ENCODE measurements at regions not wholly inside any gene's neighbourhood (a gene's known extent, or its start where the extent isn't known, plus 50 kb on each side); places are given as distances from the start of the nearest gene placed in this dataset.

DNA sequence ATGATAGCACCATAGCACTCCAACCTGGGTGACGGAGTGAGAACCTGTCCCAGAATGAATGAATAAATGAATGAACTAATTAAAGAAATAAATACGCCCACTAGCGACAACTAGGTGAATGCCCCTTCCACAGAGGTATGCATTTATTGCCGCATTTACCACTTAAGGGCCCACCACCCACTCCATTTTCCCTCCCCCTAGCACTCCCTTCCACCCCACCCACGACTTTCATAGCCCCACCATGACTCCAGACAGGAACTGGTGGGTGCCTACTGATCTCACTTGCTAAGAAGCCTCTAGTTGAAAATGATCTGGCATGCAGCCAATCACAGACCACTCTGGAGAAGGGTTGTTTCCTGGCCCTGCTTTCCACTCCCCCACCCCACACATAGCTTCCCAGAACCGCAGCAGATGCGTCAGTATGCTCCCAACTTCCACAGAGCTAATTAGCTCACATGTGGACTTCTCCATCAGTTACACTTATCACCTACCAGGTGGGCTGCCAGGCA, 167.6 kb downstream of the WT1 start:
- no peak for DNase-seq (ENCODE audit: low spot score)

DNA sequence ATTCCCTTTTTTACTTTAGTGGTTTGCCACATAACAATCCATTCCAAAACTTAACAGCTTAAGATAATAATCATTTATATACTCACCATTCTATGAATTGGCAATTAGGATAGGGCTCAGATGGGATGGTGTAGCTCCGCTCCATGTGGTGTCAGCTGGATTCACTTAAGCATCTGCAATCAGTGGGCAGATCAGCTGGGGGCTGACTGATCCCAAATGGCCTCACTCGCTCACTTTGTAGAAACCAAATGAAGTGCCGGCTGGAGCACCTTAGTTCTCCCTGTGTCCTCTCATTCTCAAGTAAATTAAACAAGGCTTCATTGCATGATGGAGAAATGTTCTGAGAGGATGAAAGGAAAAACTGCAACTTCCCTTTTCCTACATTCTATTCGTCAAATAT, 161.4 kb downstream of the WT1 start:
- no peak for DNase-seq (ENCODE audit: low spot score)

DNA sequence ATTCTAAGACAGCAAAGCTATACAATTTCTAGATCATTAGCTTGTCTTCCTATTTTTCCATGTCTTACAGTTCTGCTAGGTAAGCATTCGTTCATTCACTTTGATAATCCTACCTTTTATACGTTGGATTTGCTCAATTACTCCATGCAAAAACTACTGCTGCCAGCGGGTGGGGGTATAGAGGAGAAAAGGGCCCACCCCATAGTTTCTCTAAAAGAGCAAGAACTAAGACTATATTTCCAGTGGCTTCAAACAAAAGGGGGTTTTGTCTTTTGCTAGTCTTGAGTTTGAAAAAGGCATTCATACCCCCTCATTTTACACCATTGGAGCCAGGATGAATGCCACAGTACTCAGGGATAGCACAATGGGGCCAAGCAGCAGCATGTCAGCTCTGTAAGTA, 155.7 kb downstream of the WT1 start:
- DNase-seq (ENCODE audit: low spot score): no peak

DNA sequence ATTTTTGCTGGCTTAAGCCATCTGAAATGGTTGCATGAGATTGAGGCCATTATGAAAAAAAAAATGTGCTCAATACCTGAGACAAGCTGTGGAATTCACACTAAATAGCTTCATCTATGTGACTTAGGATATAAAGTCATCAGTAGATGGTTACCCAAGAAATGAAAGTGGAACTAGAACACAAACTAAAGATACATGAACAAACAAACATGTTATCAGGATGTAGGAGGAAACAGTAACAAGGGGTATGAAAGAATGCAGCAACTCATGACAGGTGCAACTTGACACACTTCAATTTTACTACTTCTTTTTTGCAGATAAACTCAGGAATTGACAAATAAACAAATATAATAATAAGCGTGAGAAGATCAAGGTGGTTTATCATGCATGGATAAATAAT, 155.0 kb downstream of the WT1 start:
- DNase-seq (ENCODE audit: low spot score): no peak

DNA sequence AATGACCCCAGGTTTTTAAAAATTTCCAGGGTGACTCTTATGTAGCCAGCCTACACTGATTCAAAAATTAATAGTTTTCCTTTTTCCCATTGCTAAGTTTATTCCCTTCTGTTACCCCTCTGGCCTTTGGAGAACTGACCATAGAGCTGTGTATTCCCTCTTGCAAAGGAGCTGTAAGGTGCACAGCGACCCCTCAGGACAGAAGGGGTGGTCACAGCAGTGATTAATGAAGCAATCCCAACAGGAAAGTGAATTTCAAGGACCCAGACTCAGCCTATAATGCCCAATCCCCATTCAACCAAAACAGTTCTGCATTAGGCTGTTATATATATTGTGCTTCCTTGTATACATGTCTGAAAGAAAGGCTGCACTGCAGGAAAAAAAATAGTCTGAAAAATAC, 147.1 kb downstream of the WT1 start:
- no peak for DNase-seq (ENCODE audit: low spot score)

DNA sequence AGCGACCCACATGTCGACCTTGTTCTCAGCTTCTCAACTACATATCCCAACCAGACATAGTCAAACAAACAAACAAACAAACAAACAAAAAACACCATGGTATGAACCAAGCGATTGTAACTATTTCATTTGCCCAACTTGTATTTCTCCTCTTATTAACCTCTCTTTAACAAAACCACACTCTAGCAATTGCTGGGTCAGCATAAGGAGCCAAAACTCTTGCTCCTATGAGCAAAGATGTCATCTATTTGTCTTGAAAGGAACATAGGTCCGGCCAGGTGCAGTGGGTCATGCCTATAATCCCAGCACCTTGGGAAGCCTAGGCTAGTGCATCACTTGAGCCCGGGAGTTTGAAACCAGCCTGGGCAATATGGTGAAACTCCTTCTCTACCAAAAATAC, 145.6 kb downstream of the WT1 start:
- DNase-seq (ENCODE audit: low spot score): no peak

DNA sequence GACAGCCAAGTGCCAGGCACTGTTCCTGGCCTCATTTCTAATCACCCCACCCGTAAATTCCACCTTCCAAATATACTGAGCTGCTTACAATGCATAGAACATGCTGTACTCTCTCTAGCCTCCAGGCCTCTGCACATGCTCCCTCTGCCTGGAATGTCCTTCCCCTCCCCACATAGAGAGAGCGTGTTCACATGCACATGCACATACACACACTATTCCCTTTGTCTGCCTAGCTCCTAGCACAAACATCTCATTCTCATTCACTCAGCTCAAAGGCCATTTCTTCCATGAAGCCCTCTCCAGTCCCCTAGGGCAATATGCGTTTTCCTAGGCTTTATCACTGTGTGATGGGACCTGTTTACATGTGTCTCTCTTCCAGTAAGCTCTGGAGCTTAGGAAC, 144.6 kb downstream of the WT1 start:
- DNase-seq (ENCODE audit: low spot score): no peak

DNA sequence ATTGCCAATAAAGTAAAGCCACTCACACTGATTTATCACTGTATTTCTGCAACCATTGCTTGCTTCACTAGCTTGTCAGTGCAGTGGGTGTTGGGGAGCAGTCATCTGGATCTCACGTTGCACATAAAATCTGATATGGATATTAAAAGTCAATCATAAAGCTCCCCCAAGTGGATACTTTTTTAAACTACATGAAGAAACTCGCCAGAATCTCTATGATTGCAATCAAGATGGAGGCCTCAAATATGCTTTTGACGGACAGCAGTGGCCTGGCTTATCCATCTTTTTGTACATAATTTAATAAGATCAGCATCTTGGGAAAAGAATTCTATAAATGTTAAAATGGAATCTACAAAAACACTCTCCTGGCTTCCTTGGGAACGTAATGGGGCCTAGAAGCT, 137.7 kb downstream of the WT1 start:
- DNase-seq (ENCODE audit: low spot score): no peak

DNA sequence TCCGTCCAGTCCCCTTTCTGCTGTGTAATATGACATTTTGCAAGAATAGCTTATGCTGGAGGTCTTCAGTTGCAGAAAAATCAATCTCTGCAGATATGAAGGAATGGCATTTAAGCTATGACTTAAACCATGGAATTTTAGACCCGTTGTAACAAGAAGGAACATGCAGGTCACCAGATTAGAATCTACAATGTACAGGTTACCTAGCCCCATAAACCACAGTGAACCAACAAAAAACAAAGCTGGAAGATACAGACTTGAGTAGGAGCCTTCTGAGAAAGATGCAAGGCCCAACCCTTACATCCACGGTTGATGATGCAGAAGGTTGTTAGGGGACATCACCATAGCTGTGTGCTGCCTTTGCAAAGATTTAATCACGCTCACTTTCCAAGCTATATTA, 132.5 kb downstream of the WT1 start:
- no peak for DNase-seq (ENCODE audit: low spot score)

DNA sequence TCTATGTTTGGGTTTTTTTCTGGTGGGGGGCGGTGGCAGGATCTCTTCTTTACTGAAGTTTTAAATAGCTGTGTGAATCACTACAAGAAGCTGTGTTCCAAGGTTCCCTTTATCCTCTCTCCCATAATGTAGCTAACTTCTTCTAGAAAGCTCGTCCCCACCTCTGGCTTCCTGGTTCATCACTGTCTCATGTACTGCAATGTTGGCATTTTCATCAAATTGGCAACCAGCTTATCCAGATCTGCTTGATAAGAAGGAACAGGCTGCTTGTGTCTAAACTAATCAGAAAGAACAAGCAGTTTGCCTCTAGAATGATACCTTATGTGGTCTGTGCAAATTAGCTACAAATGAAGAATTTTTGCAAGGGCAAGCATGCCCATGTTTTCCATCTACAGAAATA, 130.8 kb downstream of the WT1 start:
- no peak for DNase-seq (ENCODE audit: low spot score)

DNA sequence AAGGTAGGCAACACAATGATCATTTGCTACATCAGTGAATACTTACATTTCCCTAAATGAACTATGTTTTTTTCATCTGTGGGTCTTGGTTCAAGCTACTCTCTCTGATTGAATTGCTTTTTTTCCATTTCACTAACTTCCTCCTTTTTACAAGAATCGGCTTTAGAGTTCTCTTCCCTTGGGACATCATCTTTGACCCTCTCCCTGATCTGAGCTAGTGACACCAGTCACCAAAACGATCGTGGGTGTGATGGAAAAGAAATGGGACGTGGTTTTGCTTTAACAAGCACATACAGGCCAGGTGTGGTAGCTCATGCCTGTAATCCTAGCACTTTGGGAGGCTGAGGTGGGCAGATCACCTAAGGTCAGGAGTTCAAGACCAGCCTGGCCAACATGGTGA, 129.9 kb downstream of the WT1 start:
- DNase-seq (ENCODE audit: low spot score): no peak

DNA sequence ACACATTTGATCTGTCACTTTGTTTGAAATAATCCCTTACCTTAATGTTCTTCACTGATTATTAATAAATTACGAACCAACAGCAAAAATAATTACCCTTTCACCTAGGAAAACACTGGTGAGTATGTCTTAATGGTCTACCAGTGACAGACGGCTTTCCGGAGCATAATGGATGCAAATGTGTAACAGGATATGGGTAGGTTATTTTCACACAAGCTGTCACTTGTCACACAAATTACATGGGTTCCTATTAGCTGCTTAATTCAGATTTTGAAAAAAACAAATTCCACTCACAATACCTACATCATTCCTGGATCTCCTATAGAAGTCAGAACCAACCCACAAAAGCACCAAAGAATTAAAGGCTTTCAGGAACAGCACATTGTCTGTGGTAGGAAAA, 127.9 kb downstream of the WT1 start:
- no peak for DNase-seq (ENCODE audit: low spot score)

DNA sequence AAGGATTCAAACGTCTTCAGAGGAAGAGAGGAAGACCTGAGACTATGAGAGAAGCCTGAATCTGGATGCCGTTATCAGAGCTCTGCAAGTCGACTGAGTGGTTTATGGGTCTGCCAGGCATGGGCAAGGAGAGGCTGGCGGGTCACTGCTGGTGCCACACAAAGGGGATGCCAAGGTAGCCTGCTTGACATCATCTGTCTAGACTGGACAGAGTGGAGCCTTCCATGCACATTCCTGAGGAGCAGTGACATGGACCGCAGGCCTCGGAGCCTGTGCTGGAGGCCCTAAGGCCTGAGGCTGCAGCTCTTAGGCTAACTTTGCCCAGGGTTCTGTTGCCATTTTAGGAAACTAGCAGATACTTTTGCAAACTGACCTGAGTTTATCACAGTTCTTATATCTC, 127.4 kb downstream of the WT1 start:
- DNase-seq (ENCODE audit: low spot score): no peak

DNA sequence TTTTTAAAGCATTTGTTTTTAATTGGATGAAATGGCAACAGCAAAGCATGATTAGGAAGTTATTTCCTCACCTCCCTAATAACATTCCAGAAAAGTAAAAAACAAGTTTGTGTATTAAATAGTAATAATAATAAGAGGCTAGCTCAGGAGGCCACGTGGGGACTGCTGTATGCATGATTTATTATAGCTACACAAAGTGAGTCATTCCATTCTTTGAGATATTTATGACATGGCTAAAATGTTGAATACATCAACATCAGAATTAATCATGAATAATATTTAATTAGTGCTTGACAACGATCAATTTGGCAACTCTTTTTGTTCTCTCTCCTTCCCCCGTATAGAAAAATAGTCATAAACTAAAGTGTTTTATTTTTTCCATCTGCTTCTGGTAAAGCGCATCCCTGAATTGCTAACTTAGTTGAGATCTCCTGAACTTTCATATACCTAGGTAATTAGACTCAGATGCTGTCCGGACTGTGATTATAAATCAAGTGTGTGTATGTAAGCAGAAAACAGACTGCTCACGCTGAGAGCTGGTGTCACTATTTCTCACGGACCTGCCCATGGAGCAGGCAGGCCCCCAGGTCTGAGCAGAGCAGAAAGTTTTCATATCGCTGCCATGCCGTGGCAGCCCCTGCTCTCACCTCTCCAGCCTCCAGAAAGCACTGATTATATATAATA, 125.7 kb downstream of the WT1 start:
- no peak for DNase-seq (ENCODE audit: low spot score)

DNA sequence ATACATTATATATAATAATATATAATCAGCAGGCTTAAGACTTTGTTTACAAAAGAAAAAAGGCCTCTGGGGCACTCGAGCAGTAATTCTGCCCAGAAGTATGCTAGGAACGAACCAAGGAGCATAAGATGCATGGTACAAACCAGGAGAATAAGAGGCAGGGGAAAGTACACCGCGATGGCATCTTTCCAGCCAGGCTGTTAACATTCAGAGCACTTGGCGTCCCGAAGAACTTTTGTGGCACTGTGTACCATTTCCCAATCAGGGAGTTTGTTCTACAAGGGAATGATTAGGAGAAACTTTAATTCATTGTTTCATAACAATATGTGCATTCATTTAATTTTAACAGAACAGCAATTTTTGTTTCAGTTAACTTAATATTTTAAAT, 125.1 kb downstream of the WT1 start:
- no peak for DNase-seq (ENCODE audit: low spot score)

DNA sequence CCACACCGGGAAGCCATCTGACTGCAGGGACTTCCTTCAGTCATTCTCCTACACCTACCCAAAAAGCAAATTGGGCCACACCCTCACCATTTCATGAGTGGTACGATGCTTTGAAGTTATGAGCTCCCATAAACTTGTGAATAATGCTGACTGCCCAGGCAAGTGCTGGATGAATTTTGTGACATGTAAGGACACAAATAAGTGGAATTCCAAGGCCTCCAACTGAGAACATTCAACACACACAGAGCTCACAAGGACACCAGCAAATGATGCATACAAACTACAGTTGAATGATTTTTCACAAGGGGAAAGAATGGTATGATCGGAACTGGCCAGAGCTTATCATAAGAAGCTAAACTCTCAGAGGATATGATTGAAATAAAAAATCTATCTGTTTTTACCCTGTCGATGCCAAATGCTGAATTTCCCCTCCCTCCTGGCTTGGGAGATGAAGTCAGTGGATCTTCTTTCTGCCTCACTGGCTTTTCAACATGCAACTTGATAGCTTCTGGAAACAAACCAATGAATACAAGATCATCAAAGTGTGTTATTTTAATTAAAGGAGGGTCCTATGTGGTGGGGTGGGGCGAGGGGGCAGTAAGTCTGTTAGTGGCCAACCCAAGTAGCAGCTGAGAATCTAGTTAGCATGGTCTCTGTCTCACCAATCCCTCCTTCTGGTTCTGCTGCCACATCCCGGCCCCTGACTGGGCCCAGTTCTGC, 123.8 kb downstream of the WT1 start:
- no peak for DNase-seq (ENCODE audit: low spot score)

DNA sequence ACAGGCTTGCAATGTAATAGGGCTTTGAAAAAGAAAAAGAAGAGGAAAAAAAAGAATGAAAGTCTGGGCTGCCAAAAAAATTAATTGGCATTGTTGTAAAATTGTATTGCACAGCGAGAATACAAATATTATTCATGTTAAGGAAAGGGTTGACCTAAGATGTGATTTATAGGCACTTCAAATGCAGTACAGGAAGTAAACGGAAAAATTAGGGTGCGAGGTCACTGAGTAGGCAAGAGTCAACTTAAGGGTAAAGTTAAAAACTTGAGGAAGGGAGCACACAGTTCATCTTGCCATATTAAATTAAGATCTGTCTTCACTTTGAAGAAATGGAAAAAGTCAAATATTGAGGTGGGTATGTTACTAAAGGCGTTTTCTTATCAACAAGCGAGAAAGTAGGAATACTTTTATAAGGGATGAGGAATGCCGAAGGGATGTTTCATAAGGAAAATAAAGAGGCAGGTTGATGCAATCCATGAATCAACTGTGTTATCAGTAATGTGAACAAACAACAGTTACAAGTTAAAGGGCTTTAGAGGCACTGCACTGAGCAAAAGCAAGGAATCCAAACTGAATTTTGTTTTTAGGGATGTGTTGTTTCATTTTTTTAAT, 123.0 kb downstream of the WT1 start:
- no peak for DNase-seq (ENCODE audit: low spot score)

DNA sequence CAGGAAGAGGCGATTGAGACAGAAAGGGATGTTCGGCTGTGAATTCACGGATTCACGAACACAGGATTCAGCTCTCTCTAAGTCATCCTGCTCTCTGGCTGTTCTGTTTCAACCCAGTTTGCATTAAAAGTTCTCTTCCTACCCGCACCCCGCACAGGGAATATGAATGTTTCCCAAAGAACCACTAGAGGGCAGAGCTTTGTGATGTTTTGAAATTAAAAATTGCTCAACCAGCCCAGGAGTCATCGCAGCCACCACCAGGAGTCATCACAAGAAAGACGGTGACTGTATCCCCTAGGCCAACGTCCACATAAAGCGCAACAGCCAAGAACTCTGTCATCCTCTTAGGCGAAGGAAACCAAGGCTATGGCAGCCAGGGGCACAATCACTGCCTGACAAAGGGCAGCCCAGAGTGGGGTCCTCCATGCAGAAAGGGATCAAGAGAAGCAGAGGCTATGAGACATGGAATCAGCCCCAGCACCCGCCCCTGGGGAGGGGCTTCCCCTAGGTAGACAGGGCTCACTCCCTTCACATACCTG, 122.4 kb downstream of the WT1 start:
- peak; percentile 57 for DNase-seq (ENCODE audit: low spot score)

DNA sequence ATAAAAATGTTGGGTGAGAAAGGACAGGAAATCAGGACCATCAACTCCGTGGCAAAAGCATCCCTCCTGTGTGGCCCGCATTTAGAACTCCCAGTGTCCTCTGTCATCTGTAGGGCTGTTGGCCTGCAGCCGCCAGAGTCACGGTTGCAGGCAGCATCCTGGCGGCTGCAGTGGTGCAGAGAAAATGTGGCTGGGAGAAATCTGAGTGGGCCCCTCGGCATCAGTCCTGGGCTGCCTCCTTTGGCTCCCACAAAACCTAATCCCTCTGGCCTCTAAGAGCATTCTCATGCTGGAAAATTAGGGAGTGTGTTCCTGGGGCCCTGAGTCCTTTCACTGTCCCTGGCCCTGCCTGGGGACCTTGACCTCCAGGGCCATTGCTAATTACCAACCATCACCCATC, 121.9 kb downstream of the WT1 start:
- no peak for DNase-seq (ENCODE audit: low spot score)

DNA sequence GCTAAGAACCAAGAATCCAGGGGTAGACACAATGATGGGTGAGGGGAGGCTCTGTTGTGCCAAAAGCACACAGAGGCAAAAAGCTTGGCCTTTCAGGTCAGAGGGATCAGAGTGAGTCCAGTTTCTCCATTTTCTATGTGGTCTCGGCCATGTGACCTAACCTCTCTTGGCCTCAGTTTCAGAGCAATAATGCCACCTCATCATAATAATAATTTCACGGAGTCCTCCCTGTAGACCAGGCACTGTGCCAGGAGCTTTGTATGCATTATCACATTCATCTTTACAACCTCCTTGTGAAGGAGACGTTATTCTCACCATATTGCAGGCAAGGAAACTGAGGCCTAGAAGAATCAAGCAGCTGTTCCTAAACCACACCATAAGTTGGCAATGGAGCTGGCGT, 120.2 kb downstream of the WT1 start:
- DNase-seq (ENCODE audit: low spot score): no peak

DNA sequence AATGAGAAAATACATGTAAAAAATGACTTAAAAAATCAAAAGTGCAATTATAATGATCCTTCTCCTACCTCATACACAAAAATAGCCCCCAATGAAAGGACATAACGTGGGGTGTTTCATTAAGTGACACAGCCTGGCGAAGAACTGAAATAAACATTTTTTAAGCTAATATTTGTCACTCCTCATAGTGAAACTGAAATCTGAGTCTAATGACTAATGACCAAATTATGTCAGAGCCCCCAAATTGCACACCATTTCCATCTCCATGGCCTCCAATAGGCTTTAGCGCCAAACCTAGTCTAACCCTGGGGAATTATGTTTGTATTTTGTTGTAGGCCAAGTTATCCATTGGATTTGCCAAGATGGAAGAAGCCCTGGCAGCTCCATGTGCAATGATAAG, 119.1 kb downstream of the WT1 start:
- DNase-seq (ENCODE audit: low spot score): no peak

DNA sequence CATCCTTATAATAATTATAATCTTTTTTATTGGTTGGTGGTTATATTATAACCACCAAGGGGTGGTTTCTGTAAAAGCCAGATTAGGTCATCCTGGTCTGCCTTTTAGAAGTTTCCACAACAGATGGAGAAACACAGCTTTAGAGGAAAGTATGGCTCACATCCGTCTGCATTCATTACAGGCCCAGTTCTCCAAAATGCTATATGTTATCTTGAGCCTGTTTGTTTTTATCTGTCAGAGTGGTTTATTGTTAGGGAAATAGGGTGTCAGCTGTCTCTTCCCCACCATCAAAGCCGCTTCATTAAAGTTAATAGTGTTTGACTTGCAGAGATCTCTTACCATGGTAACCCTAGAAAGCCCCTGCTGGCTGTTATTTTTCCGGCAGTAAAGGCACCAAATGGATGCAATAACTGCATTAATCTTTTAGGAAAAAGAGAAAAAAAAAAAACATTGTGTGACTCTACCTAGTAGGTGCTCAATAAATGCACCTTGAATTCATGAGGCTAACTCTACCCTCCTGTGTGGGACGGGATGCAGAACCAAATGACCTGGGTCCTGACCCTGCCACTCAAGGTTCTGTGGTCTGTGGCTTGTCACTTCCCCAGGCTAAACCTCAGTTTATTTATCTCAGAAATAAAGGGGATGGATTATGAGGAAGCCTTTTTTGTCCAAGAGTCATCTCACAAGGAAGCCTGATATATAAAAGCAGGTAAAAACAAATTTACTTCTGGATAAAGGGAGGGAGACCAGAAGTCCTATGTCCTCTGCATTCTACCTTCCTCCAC, 118.3 kb downstream of the WT1 start:
- DNase-seq (ENCODE audit: low spot score): no peak

Data from ecto neural progenitor cell (in vitro differentiated cells).